ENCODE measurements at regions not wholly inside any gene's neighbourhood (a gene's known extent, or its start where the extent isn't known, plus 50 kb on each side); places are given as distances from the start of the nearest gene placed in this dataset.

GRCh38 chr2:6164986-6165747 lies 473.0 kb downstream of the SOX11 start:
- Histone ChIP-seq H3K36me3 (ENCODE audit: insufficient read depth, low read length) (no peaks in the 10 kb centered on the region), H3K9ac (ENCODE audit: low read depth, low read length) (no peak overlapping the region), H3K9me3 (ENCODE audit: insufficient read depth, low read length, severe bottlenecking) (no peaks in the 10 kb centered on the region), H3K4me2 (ENCODE audit: insufficient read depth, low read length) (no peak overlapping the region), H4K20me1 (ENCODE audit: insufficient read depth, low read length) (no peaks in the 10 kb centered on the region), H3K79me2 (ENCODE audit: insufficient read depth, low read length) (no peaks in the 10 kb centered on the region), H3K27ac (ENCODE audit: low read length) (no peak overlapping the region), H3K4me3 (ENCODE audit: low read depth in 1 of 2, low read length in 2 of 2) (no peak overlapping the region), H3K4me1 (ENCODE audit: insufficient read depth, low read length) (peaks cover 3% of the 10 kb centered on the region; the same call in 1 of the 2 replicates), H2AFZ (ENCODE audit: low read depth, low read length) (no peak overlapping the region), H3K27me3 (ENCODE audit: insufficient read depth, low read length, poor library complexity) (no peaks in the 10 kb centered on the region)
- no peak for TF ChIP-seq CTCF (IDR thresholded peaks at IDR 0.05; ENCODE audit: borderline replicate concordance, extremely low read depth, low read length, poor library complexity, severe bottlenecking)
- DNase-seq = no peak
- no peak for ATAC-seq (ENCODE audit: insufficient read depth, low read depth)

DNA sequence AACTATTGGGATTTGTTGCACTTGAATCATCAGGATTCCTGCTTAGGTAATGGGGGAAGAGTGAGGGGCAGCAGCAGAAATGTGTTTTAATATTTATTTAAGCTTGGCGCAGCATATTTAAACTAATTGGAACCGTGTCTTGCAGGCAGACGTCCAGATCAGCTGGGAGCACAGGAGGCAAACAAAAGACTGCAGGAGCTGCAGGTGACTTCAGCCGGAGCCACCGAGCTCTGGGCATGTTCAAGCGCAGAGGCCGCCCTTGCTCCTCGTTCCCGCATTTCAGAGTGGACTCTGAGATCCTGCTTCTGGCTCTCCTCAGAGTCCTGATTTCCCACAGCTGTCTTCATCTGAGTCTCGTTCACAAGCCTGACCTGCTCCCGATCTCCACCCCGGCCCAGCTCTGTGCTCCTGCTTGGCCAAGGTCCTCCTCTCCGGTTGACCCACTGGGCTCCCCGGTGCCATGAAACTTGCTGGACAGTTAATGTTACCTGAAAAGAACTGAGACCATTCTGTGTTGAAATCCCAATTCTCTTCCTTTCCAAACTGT lies 475.5 kb downstream of the SOX11 start:
- Histone ChIP-seq H3K9ac (ENCODE audit: low read depth, low read length) (no peak overlapping the region), H3K4me3 (ENCODE audit: low read depth in 1 of 2, low read length in 2 of 2) (no peak overlapping the region), H3K4me2 (ENCODE audit: insufficient read depth, low read length) (no peak overlapping the region), H3K4me1 (ENCODE audit: insufficient read depth, low read length) (peaks cover 3% of the 10 kb centered on the region; the same call in 1 of the 2 replicates), H3K9me3 (ENCODE audit: insufficient read depth, low read length, severe bottlenecking) (no peaks in the 10 kb centered on the region), H3K27ac (ENCODE audit: low read length) (no peak overlapping the region), H3K27me3 (ENCODE audit: insufficient read depth, low read length, poor library complexity) (no peaks in the 10 kb centered on the region), H3K79me2 (ENCODE audit: insufficient read depth, low read length) (no peaks in the 10 kb centered on the region), H3K36me3 (ENCODE audit: insufficient read depth, low read length) (no peaks in the 10 kb centered on the region), H2AFZ (ENCODE audit: low read depth, low read length) (no peak overlapping the region), H4K20me1 (ENCODE audit: insufficient read depth, low read length) (no peaks in the 10 kb centered on the region)
- no peak for TF ChIP-seq CTCF (IDR thresholded peaks at IDR 0.05; ENCODE audit: borderline replicate concordance, extremely low read depth, low read length, poor library complexity, severe bottlenecking)
- TF ChIP-seq EZH2 (IDR thresholded peaks at IDR 0.05; ENCODE audit: borderline replicate concordance, low read depth, low read length, severe bottlenecking) = no peak
- DNase-seq (no peak), ATAC-seq (ENCODE audit: insufficient read depth, low read depth) (no peak)

- H3K9ac ChIP-seq (ENCODE audit: low read depth, low read length) = no peak overlapping the region
- H3K27ac ChIP-seq (ENCODE audit: low read length) = no peak overlapping the region
- H2AFZ ChIP-seq (ENCODE audit: low read depth, low read length) = no peak overlapping the region
- H3K9me3 ChIP-seq (ENCODE audit: insufficient read depth, low read length, severe bottlenecking) = no peaks in the 10 kb centered on the region
- H3K4me3 ChIP-seq (ENCODE audit: low read depth in 1 of 2, low read length in 2 of 2) = no peak overlapping the region
- no peak overlapping the region for H3K4me2 ChIP-seq (ENCODE audit: insufficient read depth, low read length)
- DNase-seq = no peak
- peaks cover 3% of the 10 kb centered on the region; the same call in 1 of the 2 replicates for H3K4me1 ChIP-seq (ENCODE audit: insufficient read depth, low read length)
- no peaks in the 10 kb centered on the region for H3K27me3 ChIP-seq (ENCODE audit: insufficient read depth, low read length, poor library complexity)
- H3K79me2 ChIP-seq (ENCODE audit: insufficient read depth, low read length) = no peaks in the 10 kb centered on the region
- no peaks in the 10 kb centered on the region for H4K20me1 ChIP-seq (ENCODE audit: insufficient read depth, low read length)
- no peak for ATAC-seq (ENCODE audit: insufficient read depth, low read depth)
- TF ChIP-seq CTCF (IDR thresholded peaks at IDR 0.05; ENCODE audit: borderline replicate concordance, extremely low read depth, low read length, poor library complexity, severe bottlenecking) (no peak), EZH2 (IDR thresholded peaks at IDR 0.05; ENCODE audit: borderline replicate concordance, low read depth, low read length, severe bottlenecking) (no peak)
- H3K36me3 ChIP-seq (ENCODE audit: insufficient read depth, low read length) = no peaks in the 10 kb centered on the region
These were observed 476.3 kb downstream of the SOX11 start for GRCh38 chr2:6168485-6168884.
